ENCODE measurements at regions not wholly inside any gene's neighbourhood (a gene's known extent, or its start where the extent isn't known, plus 50 kb on each side); places are given as distances from the start of the nearest gene placed in this dataset.

DNA sequence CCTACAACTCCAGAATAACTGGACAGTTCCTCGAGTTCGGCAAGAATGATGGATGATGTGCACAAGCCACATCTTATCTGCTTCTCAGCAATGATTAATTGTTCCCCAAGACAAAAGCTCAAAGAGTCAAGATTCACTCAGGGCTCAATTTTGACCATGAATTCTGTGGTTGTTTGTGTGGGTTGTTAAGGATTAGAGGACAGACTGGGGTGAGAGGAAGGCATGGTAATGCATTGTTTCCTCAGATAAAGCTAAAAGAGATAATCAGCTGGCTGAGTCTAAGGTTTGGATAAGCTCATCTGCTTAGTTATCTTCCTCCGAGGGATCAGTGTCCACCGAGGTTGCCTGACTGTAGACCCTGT is 161.0 kb downstream of the CPEB2 start:
- no peak for TF ChIP-seq ZFX (IDR thresholded peaks at IDR 0.05)
- TF ChIP-seq, protein P1, sequence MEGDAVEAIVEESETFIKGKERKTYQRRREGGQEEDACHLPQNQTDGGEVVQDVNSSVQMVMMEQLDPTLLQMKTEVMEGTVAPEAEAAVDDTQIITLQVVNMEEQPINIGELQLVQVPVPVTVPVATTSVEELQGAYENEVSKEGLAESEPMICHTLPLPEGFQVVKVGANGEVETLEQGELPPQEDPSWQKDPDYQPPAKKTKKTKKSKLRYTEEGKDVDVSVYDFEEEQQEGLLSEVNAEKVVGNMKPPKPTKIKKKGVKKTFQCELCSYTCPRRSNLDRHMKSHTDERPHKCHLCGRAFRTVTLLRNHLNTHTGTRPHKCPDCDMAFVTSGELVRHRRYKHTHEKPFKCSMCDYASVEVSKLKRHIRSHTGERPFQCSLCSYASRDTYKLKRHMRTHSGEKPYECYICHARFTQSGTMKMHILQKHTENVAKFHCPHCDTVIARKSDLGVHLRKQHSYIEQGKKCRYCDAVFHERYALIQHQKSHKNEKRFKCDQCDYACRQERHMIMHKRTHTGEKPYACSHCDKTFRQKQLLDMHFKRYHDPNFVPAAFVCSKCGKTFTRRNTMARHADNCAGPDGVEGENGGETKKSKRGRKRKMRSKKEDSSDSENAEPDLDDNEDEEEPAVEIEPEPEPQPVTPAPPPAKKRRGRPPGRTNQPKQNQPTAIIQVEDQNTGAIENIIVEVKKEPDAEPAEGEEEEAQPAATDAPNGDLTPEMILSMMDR (conservative IDR thresholded peaks at IDR 0.05), result no peak

Measured in C4-2B (cell line).